GM21723 (cell line): ENCODE measurements at regions not wholly inside any gene's neighbourhood (a gene's known extent, or its start where the extent isn't known, plus 50 kb on each side); places are given as distances from the start of the nearest gene placed in this dataset.

Source experiments
- ATAC-seq: cut with Tn5 transposase; IDR thresholded peaks from one replicate; pipeline ENCODE4 v1.9.1; 2021; ENCODE audit warnings: mild to moderate bottlenecking, moderate library complexity; ENCODE audit not compliant: unreplicated experiment

DNA sequence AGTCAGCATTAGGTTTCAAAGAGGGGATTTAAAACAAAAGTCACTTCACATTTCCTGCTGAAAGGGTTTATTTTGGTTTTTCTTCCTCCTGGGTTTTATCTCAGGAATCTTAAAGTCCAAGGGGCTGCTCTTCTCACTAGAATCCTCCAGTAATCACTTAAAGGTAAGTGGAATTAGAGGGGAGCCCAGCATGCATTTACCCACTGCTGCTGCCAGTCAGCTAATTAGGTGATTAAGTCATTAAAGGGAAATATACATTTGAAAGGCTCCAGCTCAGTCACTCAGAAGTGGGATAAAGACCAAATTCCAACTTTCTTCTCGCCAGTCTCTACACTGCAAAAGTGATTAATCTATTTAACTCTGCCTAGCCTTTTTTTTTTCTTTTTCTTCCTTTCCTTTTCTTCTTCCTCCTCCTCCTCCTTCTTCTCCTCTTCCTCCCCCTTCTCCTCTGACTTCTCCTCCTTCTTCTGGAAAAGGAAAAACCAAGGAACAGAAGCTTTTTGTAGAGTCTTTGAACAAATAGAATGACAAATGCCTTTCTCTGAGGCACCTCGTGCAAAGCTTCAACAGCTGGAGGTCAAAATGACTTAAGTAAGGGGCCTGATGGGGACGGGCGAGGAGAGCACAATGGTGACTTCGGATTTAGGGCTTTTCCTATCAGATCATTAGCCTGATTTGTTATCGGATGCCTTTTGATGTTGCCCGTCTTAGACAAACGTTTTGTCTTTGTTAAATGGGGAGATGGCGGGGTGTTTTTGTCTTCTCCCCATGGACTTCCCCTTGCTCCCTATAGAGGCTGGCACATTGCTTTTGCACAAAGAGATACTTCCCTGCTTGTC, 617.6 kb downstream of the IRX1 start:
- ATAC-seq = no peak

DNA sequence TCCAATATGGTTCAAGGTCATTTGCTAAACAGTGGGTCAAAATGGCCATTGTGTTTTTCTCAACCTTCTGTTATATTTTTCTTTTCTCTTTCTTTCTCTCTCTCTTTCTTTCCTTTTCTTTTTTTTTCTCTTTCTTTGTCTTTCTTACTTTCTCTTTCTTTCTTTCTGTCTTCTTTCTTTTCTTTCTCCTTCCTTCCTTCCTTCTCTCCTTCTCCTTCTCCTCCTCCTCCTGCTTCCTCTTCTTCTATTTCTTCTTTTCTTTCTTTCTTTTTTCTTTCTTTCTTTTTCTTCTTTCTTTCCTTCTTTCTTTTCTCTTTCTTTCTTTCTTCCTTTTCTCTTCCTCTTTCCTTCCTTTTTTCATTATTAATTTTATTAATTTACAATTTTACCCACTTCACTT, 619.5 kb downstream of the IRX1 start:
- ATAC-seq = no peak

- no peak for ATAC-seq
Observed at GRCh38 chr5:4216142-4216541, 620.5 kb downstream of the IRX1 start.

- no peak for ATAC-seq
Observed at GRCh38 chr5:4220016-4220415, 624.4 kb downstream of the IRX1 start.

DNA sequence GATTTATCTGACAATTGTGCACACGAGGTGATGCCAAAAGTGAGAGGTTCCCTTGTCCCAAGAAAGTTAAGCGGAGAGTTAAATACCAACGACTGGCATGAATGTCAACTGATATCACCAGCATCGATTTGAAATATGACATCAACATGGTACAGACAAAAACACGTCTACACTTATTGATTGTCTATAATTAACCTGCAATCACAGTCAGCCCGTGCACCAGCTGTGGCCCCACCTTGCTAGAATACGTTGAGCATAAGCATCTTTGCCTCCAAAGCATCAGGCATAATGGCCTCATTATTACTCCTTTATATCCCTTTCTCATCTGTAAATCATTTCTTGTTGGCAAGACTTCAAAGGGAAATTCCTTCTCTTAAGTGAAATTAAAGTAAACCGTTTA, 625.4 kb downstream of the IRX1 start:
- no peak for ATAC-seq

DNA sequence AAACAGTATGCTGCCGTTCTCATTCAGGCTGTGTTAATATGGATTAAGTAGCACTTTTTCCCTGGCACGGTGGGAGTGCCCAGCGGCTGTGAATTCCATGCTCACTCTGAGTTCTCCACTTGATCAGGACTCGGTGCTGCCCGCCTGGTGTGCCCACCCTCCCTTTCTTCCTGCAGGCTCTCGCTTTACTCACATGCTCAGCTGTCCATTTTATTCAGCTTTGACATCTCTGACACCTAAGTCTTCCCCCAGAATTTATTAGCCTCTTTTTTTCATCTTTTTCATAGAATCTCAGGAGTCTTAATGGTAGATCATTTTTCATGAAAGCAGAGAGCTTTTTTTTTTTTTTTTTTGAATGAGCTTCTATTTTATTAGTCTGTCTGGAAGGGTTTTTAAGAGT, 626.5 kb downstream of the IRX1 start:
- no peak for ATAC-seq

GRCh38 chr5:4222821-4223220, 627.2 kb downstream of the IRX1 start:
- no peak for ATAC-seq

DNA sequence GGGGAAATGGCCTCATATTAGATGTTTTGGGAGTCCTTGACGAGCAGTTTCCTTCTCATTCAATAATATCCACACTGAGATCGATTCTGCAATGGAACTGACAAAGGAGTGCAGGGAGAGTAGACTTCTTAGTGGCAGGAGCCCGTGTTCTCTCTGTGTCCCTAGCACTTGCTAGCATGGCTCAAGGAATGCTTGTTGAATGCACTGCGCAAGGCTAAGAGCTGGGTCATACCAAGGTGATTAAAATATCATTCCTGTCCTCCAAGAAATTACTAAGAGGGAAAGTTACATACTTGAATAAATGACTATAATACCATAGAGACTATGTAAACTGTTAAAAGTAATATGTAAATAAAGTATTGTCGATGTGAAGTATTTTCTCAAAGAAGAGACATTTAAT, 630.1 kb downstream of the IRX1 start:
- no peak for ATAC-seq

DNA sequence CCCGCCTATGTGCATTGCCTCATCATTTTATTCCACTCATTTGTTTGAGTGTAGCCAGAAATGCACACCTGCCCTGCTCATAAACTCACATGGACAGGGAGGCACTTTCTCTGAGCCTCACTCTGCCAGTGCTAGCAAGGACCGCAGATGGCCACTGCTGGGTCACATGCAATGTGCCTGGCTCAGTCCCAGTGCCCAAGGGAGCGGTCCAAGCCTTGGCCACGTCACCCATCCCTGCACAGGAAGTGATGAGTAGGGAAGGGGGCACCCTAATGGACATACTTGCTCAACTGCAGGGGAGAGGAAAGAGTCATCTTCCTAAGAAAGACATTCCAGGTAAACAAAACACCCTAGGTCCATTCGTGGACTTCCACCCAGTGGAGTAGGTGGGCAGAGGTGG, 630.9 kb downstream of the IRX1 start:
- no peak for ATAC-seq

DNA sequence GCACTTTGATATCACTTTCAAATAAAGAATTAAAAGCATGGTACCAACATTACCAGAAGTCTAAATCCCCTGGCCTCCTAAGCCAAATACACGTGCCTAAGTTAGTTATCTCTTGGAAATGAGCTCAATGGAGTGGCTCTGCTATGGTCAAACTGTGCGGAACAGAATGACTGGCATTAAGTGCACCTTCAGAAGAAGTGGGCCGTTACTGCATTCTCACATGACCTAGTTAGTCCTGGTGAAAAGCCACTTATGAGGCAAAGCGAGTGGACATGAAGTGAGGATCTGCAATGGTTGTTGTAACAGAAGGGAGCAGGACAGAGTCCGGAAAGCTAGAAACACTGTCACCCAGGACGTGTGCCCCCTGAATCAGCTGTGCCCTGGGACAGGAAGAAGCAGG, 633.1 kb downstream of the IRX1 start:
- ATAC-seq = no peak

- no peak for ATAC-seq
Observed at GRCh38 chr5:4229414-4230292, 634.0 kb downstream of the IRX1 start.

DNA sequence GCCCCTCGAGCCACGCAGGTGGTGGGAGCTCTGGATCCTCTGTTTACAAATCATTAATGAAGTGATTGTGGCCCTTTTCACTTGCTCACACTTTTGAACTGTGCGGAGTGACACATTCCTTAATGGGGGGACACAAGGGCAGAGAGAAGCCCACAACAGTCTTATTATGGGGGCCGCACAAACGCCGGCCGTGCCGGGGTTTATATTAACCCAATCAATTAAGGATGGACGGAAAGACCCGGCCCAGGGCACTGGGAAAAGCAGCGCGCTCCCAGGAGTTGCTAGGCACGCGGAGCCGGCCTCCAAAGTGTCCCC, 634.8 kb downstream of the IRX1 start:
- no peak for ATAC-seq

DNA sequence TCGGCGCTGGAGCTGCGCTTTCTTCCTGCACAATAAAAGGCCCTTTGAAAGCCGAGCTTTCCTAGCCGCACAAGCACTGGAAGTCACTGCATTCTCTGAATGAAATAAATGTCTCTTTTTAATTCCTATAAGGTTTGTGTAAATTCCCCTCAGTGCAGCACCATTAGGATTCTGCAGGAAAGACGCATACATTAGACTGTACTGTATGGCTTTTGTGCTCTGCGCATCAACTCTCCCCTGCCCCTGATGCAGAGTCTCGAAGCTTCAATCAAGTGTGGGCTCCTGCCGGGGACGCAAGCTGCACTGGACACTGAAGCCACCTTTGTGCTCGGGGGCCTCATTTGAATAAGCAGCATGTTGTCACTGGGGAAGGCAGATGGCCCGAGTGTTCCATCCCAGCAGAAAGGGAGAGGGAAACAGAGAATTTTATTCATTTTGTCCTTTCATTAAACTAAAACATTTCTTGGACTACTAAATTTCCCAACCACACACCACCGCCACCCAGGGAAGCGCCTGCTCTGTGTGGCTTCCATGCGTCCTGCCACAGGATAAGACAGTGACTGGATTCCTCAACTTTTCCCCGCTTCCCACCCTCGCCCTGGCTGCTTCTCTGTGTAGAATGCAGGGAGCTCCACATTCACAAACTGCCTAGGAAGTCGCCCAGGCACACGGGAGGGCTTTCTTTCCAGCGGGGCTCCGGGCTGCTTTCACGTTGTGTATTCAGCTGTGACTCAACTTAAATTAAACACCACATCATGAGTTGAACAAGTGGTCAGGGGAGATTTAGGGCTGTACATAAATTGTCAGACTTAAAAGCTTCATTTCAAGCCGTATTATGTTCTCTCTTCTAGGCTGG, 635.4 kb downstream of the IRX1 start:
- no peak for ATAC-seq

DNA sequence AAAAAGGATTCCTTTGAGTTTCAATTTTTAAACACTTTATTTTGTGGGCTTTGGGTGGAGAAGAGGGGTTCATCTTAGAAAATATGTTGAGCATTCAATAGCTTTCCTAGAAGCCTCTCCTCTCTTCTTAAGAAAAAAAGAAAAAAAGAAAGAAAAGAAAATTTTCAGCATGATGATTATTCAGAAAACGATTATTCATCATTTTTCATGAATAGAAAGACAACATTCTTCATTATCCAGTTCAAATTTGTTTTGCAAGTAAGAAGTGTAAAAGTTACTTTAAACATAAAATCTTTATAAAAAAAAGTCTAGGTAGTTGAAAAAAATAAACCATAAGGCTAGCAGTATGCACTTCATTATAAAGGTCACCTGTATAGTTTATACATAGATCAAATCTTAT, 636.5 kb downstream of the IRX1 start:
- ATAC-seq = no peak

GRCh38 chr5:4233671-4234070, 638.0 kb downstream of the IRX1 start:
- ATAC-seq = no peak

DNA sequence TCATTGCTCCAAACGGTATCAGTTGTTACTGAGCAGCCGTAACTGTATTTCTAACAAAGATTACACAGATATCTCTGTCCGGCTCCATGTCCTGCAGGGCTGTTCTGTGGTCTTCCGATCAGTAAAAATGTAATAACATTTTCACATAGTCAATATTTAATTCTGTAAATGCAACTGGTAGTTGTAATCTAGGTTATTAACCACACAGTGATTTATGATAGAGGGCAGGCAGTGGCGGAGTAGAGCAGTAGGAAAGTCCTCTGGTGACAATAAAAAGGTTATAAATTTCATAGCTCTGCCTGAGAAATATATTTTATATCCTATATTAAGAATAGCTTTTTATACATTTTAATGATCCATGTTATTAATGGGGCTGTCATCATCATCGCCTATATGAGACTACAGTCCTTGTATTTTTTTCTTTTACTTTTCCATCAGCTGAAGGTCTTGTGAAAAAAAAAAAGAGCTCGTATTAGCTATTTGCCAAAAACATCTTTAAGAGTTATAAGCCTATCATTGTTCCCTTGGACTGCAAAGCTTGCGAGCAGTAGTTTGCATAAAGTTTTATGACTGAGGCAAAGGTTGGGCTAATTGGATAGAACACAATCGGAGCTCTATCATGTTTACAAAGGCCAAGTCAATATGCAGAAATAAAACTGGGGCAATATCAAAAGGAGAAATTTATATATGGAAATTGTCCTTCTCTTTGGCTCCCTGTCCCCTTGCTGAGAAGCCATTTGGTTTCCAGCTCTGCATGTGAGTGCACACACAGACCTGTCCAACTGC, 648.0 kb downstream of the IRX1 start:
- no peak for ATAC-seq

- ATAC-seq = no peak
Observed at GRCh38 chr5:4244306-4244705, 648.7 kb downstream of the IRX1 start.

DNA sequence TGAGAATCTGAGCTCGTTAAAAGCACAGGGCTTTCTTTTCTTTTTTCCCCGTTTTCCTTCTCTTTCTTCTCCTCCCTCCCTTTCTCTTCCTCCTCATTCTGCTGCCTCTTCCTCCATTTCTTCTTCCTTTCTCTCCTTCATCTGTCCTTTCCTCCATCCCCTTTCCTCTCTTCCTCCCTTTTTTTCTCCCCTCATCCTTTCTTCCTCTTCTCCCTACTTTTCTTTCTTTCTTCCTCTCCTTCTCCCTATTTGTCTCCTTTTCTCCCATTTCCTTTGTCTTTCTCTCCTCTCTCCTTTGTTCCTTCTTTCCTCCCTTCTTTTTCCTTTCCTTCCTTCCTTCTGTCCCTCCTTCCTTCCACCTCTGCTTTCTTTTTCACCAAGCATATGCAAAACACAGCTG, 649.4 kb downstream of the IRX1 start:
- no peak for ATAC-seq

DNA sequence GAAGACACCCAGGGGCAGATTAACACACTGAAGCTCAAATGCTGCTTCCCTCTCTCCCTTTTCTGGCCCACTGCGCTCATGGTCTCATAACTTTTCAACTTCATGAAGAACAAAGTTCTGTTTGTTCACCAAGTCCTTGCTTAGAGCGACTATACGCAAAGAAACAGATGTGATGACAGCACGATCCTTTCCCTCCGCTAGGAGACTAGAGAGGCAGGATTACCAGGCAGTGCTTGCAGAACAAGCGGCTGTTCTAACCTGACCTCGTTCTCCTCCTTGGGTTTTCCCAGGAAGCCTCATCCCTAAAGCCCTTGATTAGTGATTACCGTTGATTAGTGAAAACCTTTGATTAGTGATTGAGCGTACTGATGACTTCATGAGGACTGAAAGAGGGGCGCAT, 649.9 kb downstream of the IRX1 start:
- ATAC-seq = no peak

DNA sequence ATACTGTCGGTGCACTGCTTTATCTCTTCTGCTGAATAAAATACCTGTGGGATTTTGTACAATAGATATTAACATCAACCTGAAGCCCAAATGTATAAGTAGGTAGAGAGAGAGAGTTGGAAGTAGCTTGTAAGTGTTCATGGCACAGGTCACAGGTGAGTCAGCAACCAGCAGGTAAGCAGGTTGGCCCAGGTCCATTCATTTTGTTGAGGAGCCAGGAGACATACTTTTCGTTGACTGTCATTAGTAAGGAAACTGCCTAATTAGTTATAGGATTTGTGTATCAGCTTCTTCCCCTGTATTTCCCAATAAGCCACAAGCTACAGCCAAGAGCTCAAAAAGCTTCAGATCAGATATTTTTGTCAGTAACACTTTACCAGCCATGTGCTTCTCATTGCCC, 650.8 kb downstream of the IRX1 start:
- ATAC-seq = no peak

- ATAC-seq = no peak
Observed at GRCh38 chr5:4250254-4250653, 654.6 kb downstream of the IRX1 start.
